ENCODE measurements at regions not wholly inside any gene's neighbourhood (a gene's known extent, or its start where the extent isn't known, plus 50 kb on each side); places are given as distances from the start of the nearest gene placed in this dataset.

GRCh38 chr6:167695831-167696230 lies 130.9 kb upstream of the AFDN start:
- TF ChIP-seq CTCF (conservative IDR thresholded peaks at IDR 0.05) (no peak), ZFX (IDR thresholded peaks at IDR 0.05) (no peak)
